ENCODE measurements at regions not wholly inside any gene's neighbourhood (a gene's known extent, or its start where the extent isn't known, plus 50 kb on each side); places are given as distances from the start of the nearest gene placed in this dataset.

DNA sequence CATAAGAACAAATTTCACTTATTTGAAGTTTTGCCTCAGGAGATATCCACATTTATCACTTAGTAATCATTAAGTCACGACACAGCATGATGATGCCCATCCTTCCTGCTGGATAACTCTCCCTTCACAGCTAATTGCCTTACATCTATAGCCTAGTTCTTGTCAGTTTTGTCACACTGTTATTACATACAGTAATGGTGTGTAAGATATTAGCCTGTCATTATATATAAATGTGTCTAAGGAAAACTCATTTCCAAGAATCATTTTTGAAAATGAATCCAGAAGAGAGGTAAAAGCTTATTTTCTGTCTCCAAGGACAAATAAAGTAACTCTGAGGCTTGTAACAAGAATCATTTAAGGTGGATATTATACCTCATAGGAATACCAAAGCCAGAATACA, 193.2 kb upstream of the ARID2 start:
- TF ChIP-seq ZNF274 (IDR thresholded peaks at IDR 0.05; ENCODE audit: low read depth, low read length): no peak
- no peak overlapping the region for H3K4me3 ChIP-seq (ENCODE audit: low read length)

DNA sequence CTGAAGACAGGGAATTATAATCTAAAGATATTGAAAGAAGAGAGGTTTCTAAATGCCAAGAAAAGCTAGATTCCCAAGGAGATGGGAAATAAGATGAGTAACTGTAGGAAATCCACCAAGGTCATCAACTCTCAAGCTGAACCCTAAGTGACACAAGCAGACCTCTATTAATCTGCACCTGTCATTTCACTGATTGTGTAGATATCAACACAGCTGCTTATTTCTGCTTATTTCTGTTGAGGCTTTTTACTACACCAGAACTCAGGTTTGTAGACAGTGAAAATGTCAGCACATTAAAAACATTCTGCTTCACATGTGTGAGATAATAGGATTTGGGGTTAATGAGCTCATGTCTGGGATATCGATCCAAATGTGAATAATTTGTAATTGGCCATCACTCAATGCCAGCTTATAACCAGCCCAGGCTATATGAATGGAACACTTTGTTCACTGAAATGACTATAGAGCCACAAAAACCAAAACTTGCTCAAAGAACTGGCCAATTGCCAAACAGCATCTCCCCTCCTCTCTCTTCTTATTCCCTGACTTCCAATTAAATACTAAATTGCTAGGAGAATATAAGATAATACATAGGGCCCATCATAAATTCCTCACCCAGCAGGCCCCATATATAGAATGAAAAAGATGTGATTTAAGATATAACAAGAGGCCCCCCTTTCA, 188.7 kb upstream of the ARID2 start:
- no peak for TF ChIP-seq ZNF274 (IDR thresholded peaks at IDR 0.05; ENCODE audit: low read depth, low read length)
- no peak overlapping the region for H3K4me3 ChIP-seq (ENCODE audit: low read length)

DNA sequence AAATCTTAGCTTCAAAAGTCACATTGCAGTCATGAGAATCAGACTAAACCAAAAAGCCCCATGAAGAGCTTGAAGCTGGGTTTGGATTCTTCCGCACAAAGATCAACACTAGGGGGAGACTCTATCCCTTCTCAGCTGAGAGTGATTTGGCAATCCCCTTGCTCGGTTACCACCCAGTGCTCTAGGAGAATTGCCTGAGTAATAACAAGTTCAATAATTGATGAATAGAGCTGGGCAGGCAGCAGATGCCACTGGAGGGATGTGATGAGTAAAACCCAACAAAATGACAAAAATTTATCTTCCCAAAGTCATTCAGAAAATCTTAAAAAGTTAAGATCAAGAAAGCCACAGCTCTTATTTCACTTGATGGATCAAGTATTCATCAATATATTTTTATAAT, 185.6 kb upstream of the ARID2 start:
- no peak overlapping the region for H3K4me3 ChIP-seq (ENCODE audit: low read length)
- TF ChIP-seq ZNF274 (IDR thresholded peaks at IDR 0.05; ENCODE audit: low read depth, low read length): no peak

- no peak for TF ChIP-seq ZNF274 (IDR thresholded peaks at IDR 0.05; ENCODE audit: low read depth, low read length)
- H3K4me3 ChIP-seq (ENCODE audit: low read length): no peak overlapping the region
Measured at GRCh38 chr12:45546545-45546944, 183.0 kb upstream of the ARID2 start.

GRCh38 chr12:45547132-45547531, 182.4 kb upstream of the ARID2 start:
- no peak for TF ChIP-seq ZNF274 (IDR thresholded peaks at IDR 0.05; ENCODE audit: low read depth, low read length)
- no peak overlapping the region for H3K4me3 ChIP-seq (ENCODE audit: low read length)

DNA sequence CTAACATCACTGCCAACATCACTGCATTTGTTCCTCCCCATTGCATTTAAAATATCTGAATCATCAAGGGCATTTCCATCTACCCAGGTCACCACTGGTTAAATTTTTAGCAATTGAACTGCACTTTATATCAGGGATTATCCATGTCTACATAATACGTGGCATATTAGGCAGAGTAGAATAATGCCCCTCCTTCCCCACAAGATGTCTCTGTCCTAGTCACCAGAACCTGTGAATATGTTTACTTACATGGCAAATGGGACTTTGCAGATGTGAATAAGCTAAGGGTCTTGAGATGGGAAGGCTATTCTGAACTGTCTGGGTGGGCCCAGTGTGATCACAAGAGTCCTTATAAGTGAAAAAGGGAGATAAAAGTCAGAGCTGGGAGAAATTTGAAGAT, 181.7 kb upstream of the ARID2 start:
- no peak overlapping the region for H3K4me3 ChIP-seq (ENCODE audit: low read length)
- no peak for TF ChIP-seq ZNF274 (IDR thresholded peaks at IDR 0.05; ENCODE audit: low read depth, low read length)

GRCh38 chr12:45548426-45548825, 181.1 kb upstream of the ARID2 start:
- TF ChIP-seq ZNF274 (IDR thresholded peaks at IDR 0.05; ENCODE audit: low read depth, low read length): no peak
- no peak overlapping the region for H3K4me3 ChIP-seq (ENCODE audit: low read length)

DNA sequence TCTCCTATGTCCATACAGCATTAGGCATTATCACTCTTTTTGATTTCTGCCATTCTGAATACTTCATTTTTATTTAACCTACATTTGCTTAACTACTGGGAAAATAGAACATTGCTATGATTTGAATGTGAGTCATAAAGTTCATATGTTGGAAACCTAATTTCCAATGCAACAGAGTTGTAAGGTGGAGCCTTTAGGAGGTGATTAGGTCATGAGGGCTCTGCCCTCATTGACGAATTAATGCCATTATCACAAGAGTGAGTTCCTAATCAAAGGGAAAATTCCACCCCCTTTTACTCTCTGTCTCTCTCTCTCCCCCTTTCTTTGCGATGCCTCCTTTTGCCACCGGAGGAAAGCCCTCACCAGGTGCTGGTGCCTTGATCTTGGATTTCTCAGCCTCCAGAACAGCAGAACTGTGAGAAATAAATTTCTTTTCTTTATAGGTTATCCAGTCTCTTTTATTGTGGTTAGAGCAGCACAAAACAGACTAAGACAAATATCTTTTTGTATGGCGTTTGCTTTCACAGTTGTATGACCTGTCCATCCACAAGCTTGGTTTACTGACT, 180.1 kb upstream of the ARID2 start:
- no peak for TF ChIP-seq ZNF274 (IDR thresholded peaks at IDR 0.05; ENCODE audit: low read depth, low read length)

DNA sequence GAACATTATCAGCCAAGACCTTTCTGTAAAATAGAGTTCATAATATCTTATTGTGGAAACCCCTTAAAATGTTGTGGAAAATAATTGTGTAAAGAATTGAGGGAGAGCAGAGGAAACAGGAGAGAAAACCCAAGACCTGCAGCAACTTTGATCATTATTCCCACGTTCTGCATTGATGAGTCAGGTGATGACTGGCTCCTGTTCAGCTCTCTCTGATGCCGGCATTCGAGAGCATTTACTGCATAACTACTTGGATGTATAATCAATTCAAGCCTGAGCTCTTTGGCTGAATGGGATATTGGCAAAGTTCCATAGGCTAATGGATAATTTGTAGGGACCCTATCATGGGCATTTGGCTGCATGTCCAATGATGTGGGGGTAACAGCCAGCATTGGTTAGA, 176.3 kb upstream of the ARID2 start:
- no peak for TF ChIP-seq ZNF274 (IDR thresholded peaks at IDR 0.05; ENCODE audit: low read depth, low read length)
- no peak overlapping the region for H3K4me3 ChIP-seq (ENCODE audit: low read length)

More for the DNA sequence above, 180.1 kb upstream of the ARID2 start:
- H3K4me3 ChIP-seq (ENCODE audit: low read length): no peak overlapping the region

- no peak overlapping the region for H3K4me3 ChIP-seq (ENCODE audit: low read length)
- no peak for TF ChIP-seq ZNF274 (IDR thresholded peaks at IDR 0.05; ENCODE audit: low read depth, low read length)
Measured at GRCh38 chr12:45557016-45557415, 172.5 kb upstream of the ARID2 start.

DNA sequence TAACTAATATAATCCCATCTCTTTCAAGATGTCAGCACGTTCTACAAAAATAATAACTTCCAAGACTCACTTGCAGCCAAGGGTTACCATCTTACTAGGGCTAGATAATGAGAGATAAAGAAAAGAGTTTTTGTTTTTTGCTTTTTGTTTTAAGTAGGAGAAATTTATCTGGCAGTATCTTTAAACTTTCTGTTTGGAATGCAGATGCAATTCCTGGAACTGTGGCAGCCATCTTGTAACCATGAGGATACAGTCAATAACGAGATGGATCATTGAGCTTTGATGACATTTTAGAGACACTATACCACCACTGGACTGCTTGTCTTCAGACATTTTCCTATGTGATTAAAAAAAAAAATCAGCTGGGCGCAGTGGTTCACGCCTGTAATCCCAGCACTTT, 171.2 kb upstream of the ARID2 start:
- no peak overlapping the region for H3K4me3 ChIP-seq (ENCODE audit: low read length)

DNA sequence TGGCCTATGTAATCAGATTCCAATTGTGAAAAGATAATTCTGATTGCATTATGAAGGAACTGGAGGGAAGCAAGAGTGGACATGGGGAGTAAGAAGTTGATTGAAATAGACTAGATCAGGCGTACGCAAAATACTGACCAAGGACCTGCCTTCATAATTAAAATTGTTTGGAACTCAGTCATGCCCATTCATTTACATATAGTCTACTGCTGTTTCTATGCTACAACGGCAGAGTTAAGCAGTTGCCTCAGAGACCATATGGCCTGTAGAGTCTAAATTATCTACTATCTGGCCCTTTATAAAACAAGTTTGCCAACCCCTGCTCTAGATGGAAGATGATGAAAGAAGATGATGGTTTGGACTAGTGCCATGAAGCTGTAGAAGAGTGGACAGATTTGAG, 170.0 kb upstream of the ARID2 start:
- H3K4me3 ChIP-seq (ENCODE audit: low read length): no peak overlapping the region
- TF ChIP-seq ZNF274 (IDR thresholded peaks at IDR 0.05; ENCODE audit: low read depth, low read length): no peak

More for the DNA sequence above, 171.2 kb upstream of the ARID2 start:
- no peak for TF ChIP-seq ZNF274 (IDR thresholded peaks at IDR 0.05; ENCODE audit: low read depth, low read length)

GRCh38 chr12:45560689-45561088, 168.8 kb upstream of the ARID2 start:
- H3K4me3 ChIP-seq (ENCODE audit: low read length): no peak overlapping the region
- no peak for TF ChIP-seq ZNF274 (IDR thresholded peaks at IDR 0.05; ENCODE audit: low read depth, low read length)

DNA sequence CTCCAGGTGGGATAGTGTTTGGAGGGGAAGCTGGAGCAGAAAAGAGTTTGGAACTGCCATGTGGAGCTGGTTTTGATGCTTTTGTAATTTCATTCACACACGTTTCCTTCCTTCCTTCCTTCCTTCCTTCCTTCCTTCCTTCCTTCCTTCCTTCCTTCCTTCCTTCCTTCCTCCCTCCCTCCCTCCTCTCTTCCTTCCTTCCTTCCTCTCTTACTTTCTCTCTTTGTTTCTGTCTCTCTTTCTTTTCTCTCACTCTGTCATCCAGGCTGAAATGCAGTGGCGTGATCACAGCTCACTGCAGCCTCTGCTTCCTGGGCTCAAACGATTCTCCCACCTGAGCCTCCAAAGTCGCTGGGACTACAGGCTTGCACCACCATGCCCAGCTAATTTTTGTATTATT, 168.0 kb upstream of the ARID2 start:
- TF ChIP-seq ZNF274 (IDR thresholded peaks at IDR 0.05; ENCODE audit: low read depth, low read length): no peak
- no peak overlapping the region for H3K4me3 ChIP-seq (ENCODE audit: low read length)

DNA sequence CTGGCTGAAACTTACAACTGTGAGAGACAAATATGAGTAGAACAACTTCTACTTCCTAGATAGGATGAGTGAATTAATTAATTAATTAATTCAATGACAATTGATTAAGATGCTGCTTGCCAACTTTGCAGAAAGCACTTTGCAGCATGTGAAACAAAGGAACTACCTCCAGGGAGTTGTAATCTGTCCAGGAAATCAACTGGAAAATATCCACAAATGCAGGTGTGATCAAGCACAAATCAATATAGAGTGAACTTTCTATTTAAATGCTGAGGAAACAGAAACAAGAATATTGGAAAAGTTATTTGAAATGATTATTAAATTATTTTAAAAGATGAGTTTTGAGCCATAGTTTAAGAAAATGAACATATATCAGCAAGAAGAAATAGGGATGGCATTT, 163.9 kb upstream of the ARID2 start:
- H3K4me3 ChIP-seq (ENCODE audit: low read length): no peak overlapping the region
- TF ChIP-seq ZNF274 (IDR thresholded peaks at IDR 0.05; ENCODE audit: low read depth, low read length): no peak

DNA sequence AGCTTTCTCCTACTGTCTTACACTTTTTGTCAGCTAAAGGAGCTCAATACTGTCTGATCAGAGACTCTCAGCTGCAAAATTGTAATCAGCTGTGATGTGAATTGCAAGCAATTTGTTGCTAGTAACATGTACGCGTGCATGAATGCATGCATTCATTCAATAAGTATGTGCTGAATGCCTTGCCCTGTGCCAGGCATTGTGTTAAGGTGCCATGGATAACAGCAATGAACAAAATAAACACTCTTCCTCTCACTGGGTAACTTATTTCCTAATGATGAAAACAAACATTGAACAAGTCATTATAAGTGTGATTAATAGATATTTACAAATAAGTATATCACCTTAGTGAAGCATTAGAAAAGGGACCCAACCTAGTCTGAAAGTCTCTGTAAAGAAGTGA, 163.2 kb upstream of the ARID2 start:
- no peak for TF ChIP-seq ZNF274 (IDR thresholded peaks at IDR 0.05; ENCODE audit: low read depth, low read length)
- H3K4me3 ChIP-seq (ENCODE audit: low read length): no peak overlapping the region

All from GM08714 (cell line).